ENCODE measurements at regions not wholly inside any gene's neighbourhood (a gene's known extent, or its start where the extent isn't known, plus 50 kb on each side); places are given as distances from the start of the nearest gene placed in this dataset.

DNA sequence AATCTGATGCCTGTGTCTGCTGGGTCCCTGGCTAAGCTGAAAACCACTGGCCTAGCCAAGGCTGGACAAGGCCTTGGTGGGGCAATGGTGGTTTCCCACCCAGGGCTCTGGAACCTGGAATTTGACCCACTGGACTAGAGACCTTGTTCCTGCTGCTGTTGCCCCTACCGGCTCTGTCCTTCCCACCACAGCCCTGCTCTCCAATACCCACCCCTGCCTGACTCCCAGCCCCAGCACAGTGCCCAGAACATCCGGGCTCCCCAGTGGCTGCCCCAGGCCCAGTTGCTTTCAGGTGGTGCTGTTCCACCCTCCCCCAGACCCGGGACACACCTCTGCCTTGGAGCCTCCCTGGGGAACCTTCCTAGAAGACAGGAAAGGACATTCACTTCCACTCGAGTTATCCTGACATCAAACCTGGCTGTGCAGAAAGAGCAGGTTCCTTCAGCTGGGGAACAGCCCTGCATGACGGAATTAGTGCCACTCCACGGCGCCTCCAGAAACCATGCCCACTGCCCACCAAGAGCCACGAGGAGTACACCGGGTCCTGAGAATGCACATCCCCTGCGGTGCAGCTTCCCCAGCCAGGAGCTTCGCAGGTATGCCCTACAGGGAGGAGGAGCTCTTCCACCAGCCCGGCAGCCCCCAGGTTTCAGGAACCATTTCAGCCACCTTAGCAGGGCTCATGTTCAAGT lies 152.8 kb downstream of the OAT start:
- Histone ChIP-seq H3K27ac (ENCODE audit: low read depth, low read length) (no peak overlapping the region), H3K9me3 (ENCODE audit: control insufficient read depth in 1 of 2, low read length in 2 of 2) (no peaks in the 10 kb centered on the region), H3K9ac (ENCODE audit: low read depth in 1 of 2, low read length in 2 of 2) (no peak overlapping the region), H3K4me1 (ENCODE audit: control insufficient read depth in 1 of 2, insufficient read depth in 2 of 2, low read length in 2 of 2) (no peaks in the 10 kb centered on the region), H3K4me3 (ENCODE audit: low read depth in 1 of 2, low read length in 2 of 2) (no peak overlapping the region), H3K27me3 (ENCODE audit: control insufficient read depth in 1 of 2, insufficient read depth in 2 of 2, low read length in 2 of 2) (no peaks in the 10 kb centered on the region), H3K36me3 (ENCODE audit: control insufficient read depth in 1 of 2, insufficient read depth in 2 of 2, low read length in 2 of 2) (no peaks in the 10 kb centered on the region)

DNA sequence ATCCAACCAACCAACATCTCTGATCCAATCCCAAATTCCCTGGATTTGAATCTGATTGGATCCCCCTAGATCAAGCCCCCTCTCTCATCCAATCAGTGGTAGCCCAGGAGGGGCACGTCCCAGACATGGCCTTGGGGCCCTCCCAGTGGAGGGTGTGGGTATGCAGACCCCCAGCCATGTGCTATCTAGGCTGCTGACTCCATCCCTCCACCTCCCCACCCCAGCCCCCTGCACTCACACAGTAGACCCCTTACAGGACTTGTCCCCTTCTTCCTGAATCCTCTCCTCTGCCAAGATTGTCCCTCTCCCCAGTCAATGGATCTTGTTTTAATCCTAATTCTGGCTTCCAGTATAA lies 153.4 kb downstream of the OAT start:
- no peaks in the 10 kb centered on the region for H3K36me3 ChIP-seq (ENCODE audit: control insufficient read depth in 1 of 2, insufficient read depth in 2 of 2, low read length in 2 of 2)

DNA sequence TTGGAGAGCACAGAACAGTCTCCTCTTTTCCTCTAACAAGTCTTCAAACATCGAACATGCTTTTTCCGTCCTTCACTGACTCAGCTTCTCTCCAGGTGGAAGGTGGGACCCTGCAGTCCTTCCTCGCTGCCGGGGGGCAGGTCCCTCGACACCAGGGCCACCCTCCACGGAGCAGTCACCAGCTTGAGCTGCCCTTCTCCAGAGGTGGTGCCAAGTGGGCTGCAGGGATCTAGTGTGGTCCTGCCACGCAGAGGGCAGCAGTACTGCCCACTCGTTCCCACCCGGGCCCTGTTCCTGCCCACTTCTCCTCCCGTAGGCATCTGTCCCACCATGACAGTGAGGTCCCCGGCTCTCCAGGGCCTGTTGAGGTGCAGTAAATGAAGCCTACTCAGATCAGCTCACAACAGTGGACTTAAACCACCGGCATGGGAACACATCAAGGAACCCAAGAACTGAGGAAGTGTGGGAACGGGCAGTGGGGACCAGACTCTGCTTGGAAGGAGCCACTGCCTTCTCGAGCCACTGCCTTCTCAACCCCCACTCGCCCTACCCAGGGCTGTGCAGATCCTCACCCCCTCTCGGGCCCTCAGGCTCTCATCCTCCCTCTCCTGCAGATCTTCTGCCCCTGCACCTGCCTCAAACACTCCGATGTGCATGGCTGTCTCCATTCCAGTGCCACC lies 153.9 kb downstream of the OAT start:
- Histone ChIP-seq H3K4me3 (ENCODE audit: low read depth in 1 of 2, low read length in 2 of 2) (no peak overlapping the region), H3K36me3 (ENCODE audit: control insufficient read depth in 1 of 2, insufficient read depth in 2 of 2, low read length in 2 of 2) (no peaks in the 10 kb centered on the region), H3K27ac (ENCODE audit: low read depth, low read length) (no peak overlapping the region), H3K27me3 (ENCODE audit: control insufficient read depth in 1 of 2, insufficient read depth in 2 of 2, low read length in 2 of 2) (no peaks in the 10 kb centered on the region), H3K4me1 (ENCODE audit: control insufficient read depth in 1 of 2, insufficient read depth in 2 of 2, low read length in 2 of 2) (no peaks in the 10 kb centered on the region), H3K9ac (ENCODE audit: low read depth in 1 of 2, low read length in 2 of 2) (no peak overlapping the region), H3K9me3 (ENCODE audit: control insufficient read depth in 1 of 2, low read length in 2 of 2) (no peaks in the 10 kb centered on the region)

More for the DNA sequence above, 153.4 kb downstream of the OAT start:
- Histone ChIP-seq H3K9ac (ENCODE audit: low read depth in 1 of 2, low read length in 2 of 2) (no peak overlapping the region), H3K27ac (ENCODE audit: low read depth, low read length) (no peak overlapping the region), H3K4me3 (ENCODE audit: low read depth in 1 of 2, low read length in 2 of 2) (no peak overlapping the region), H3K9me3 (ENCODE audit: control insufficient read depth in 1 of 2, low read length in 2 of 2) (no peaks in the 10 kb centered on the region), H3K27me3 (ENCODE audit: control insufficient read depth in 1 of 2, insufficient read depth in 2 of 2, low read length in 2 of 2) (no peaks in the 10 kb centered on the region), H3K4me1 (ENCODE audit: control insufficient read depth in 1 of 2, insufficient read depth in 2 of 2, low read length in 2 of 2) (no peaks in the 10 kb centered on the region)

DNA sequence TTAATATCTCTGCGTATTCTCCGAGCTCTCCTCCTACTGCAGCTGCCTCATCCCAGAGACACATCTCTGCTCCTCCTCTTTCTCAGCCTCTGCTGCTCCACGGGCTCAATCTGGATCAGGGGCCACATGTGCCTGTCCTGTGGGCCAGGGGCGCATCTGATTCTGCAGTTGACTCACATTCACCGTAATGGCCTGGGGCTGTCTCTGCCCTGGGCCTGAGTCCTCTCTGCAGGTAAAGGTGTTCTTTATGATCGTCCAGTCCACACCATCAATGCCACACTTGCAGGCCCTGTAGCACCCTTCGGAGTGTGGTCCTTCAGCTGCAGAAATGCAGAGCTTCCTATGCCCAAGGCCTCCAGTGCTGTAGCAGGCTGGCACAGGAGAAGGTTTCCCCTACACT lies 154.5 kb downstream of the OAT start:
- no peak overlapping the region for H3K27ac ChIP-seq (ENCODE audit: low read depth, low read length)
- no peaks in the 10 kb centered on the region for H3K9me3 ChIP-seq (ENCODE audit: control insufficient read depth in 1 of 2, low read length in 2 of 2)
- no peaks in the 10 kb centered on the region for H3K36me3 ChIP-seq (ENCODE audit: control insufficient read depth in 1 of 2, insufficient read depth in 2 of 2, low read length in 2 of 2)
- no peak overlapping the region for H3K4me3 ChIP-seq (ENCODE audit: low read depth in 1 of 2, low read length in 2 of 2)
- H3K9ac ChIP-seq (ENCODE audit: low read depth in 1 of 2, low read length in 2 of 2) = no peak overlapping the region
- no peaks in the 10 kb centered on the region for H3K27me3 ChIP-seq (ENCODE audit: control insufficient read depth in 1 of 2, insufficient read depth in 2 of 2, low read length in 2 of 2)
- no peaks in the 10 kb centered on the region for H3K4me1 ChIP-seq (ENCODE audit: control insufficient read depth in 1 of 2, insufficient read depth in 2 of 2, low read length in 2 of 2)

DNA sequence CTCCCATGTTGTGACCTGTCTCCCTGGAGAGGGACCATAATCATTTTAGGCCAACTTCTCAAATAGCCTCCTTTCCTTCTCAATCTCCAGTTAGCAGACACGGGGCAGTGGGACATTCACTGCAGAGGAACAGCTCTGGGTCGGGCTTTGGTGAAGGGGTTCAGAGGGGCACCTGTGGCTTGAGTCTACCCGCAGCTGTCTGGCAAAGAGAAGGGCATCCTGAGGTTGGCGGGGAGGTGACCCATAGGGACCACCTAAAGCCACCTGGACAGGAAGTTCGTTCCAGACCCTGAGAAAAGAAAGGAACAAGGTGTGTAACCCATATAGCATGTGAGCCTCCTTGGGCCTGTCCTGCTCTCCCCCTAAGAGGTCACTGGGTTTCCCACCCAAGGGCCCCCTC lies 155.0 kb downstream of the OAT start:
- no peak overlapping the region for H3K4me3 ChIP-seq (ENCODE audit: low read depth in 1 of 2, low read length in 2 of 2)
- H3K27me3 ChIP-seq (ENCODE audit: control insufficient read depth in 1 of 2, insufficient read depth in 2 of 2, low read length in 2 of 2) = no peaks in the 10 kb centered on the region
- H3K36me3 ChIP-seq (ENCODE audit: control insufficient read depth in 1 of 2, insufficient read depth in 2 of 2, low read length in 2 of 2) = no peaks in the 10 kb centered on the region
- no peak overlapping the region for H3K9ac ChIP-seq (ENCODE audit: low read depth in 1 of 2, low read length in 2 of 2)
- no peaks in the 10 kb centered on the region for H3K4me1 ChIP-seq (ENCODE audit: control insufficient read depth in 1 of 2, insufficient read depth in 2 of 2, low read length in 2 of 2)
- H3K27ac ChIP-seq (ENCODE audit: low read depth, low read length) = no peak overlapping the region
- no peaks in the 10 kb centered on the region for H3K9me3 ChIP-seq (ENCODE audit: control insufficient read depth in 1 of 2, low read length in 2 of 2)

DNA sequence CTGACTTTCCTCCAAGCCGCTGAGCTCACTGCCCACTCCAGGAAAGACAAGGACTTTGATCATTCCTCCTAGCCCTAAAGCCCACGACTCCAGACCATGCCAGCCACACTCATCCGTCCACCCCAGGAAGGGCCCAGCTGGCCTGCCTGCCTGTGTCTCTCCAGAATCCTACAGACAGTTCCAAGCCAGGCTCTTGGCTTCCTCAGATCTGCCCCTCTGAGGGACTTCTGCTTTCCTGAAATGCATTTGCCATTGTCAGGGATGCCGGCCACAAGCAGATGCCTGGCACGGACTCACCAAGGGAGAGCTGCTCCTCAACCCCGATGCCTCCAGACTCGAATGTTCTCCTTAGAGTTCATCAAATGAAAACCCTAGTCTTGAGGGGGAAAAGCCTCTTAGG lies 155.8 kb downstream of the OAT start:
- no peaks in the 10 kb centered on the region for H3K36me3 ChIP-seq (ENCODE audit: control insufficient read depth in 1 of 2, insufficient read depth in 2 of 2, low read length in 2 of 2)
- H3K9me3 ChIP-seq (ENCODE audit: control insufficient read depth in 1 of 2, low read length in 2 of 2) = no peaks in the 10 kb centered on the region
- H3K9ac ChIP-seq (ENCODE audit: low read depth in 1 of 2, low read length in 2 of 2) = no peak overlapping the region
- H3K4me3 ChIP-seq (ENCODE audit: low read depth in 1 of 2, low read length in 2 of 2) = no peak overlapping the region
- no peaks in the 10 kb centered on the region for H3K27me3 ChIP-seq (ENCODE audit: control insufficient read depth in 1 of 2, insufficient read depth in 2 of 2, low read length in 2 of 2)
- no peak overlapping the region for H3K27ac ChIP-seq (ENCODE audit: low read depth, low read length)
- H3K4me1 ChIP-seq (ENCODE audit: control insufficient read depth in 1 of 2, insufficient read depth in 2 of 2, low read length in 2 of 2) = no peaks in the 10 kb centered on the region

DNA sequence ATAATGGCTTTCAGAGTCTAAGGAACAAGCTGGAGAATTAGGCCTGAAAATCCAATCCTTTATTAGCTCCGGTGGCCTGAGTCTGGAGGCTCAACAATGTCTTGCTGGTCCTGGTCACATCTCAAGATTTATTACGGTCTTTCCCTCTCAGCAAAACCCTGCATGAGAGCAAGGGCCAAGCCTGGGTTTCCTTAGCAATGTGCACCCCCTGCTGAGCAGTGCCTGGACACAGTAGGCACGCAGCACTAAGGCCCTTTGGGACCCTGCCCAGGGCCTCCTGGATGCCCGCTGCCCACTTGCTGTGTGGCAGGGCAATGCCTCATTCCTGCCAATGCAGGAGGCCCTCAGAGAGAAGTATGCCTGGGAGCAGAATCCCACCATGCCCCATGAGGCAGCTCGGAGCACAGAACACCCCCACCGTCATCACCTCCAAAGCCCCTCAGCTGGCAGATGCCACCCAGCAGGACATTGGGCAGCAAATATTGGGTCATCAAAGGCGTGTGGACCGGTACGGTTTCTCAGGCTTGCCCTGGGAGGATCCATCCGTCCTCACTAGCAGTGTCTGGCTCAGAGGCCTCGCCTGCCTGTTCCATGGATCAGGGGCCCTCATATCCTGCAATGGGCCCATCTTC lies 156.4 kb downstream of the OAT start:
- Histone ChIP-seq H3K4me3 (ENCODE audit: low read depth in 1 of 2, low read length in 2 of 2) (no peak overlapping the region), H3K9me3 (ENCODE audit: control insufficient read depth in 1 of 2, low read length in 2 of 2) (no peaks in the 10 kb centered on the region), H3K36me3 (ENCODE audit: control insufficient read depth in 1 of 2, insufficient read depth in 2 of 2, low read length in 2 of 2) (no peaks in the 10 kb centered on the region), H3K4me1 (ENCODE audit: control insufficient read depth in 1 of 2, insufficient read depth in 2 of 2, low read length in 2 of 2) (no peaks in the 10 kb centered on the region), H3K27me3 (ENCODE audit: control insufficient read depth in 1 of 2, insufficient read depth in 2 of 2, low read length in 2 of 2) (no peaks in the 10 kb centered on the region), H3K9ac (ENCODE audit: low read depth in 1 of 2, low read length in 2 of 2) (no peak overlapping the region), H3K27ac (ENCODE audit: low read depth, low read length) (no peak overlapping the region)

DNA sequence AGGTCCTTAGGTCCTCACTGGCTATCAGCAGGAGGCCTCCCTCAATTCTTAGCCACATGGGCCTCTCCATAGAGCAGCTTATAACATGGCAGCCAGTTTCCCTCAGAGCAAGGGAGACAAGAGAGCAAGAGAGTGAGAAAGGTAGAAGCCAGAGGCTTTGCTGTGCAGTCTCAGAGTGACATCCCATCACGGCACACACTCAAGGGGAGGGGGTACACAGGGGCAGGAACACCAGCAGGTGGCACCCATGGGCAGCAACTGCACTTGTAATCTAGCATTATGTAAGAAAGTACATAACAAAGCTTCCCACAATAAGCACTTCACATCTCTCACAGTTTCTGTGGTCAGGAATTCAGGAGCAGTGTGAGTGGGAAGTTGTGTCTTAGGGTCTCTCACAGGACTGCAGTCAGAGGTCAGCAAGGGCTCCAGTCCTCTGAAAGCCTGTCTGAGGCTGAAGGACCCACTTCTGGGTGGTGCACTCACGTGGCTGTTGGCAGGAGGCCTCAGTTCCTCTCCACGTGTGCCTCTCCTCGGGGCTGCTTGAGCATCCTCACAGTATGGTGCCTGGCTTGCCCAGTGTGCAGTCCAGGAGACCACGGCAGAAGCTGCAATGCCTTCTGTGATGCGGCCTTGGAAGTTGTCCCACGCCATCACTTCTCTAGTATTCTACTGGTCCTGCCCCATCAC lies 159.4 kb downstream of the OAT start:
- Histone ChIP-seq H3K4me1 (ENCODE audit: control insufficient read depth in 1 of 2, insufficient read depth in 2 of 2, low read length in 2 of 2) (no peaks in the 10 kb centered on the region), H3K9me3 (ENCODE audit: control insufficient read depth in 1 of 2, low read length in 2 of 2) (no peaks in the 10 kb centered on the region), H3K27me3 (ENCODE audit: control insufficient read depth in 1 of 2, insufficient read depth in 2 of 2, low read length in 2 of 2) (no peaks in the 10 kb centered on the region), H3K4me3 (ENCODE audit: low read depth in 1 of 2, low read length in 2 of 2) (no peak overlapping the region), H3K9ac (ENCODE audit: low read depth in 1 of 2, low read length in 2 of 2) (no peak overlapping the region), H3K36me3 (ENCODE audit: control insufficient read depth in 1 of 2, insufficient read depth in 2 of 2, low read length in 2 of 2) (no peaks in the 10 kb centered on the region), H3K27ac (ENCODE audit: low read depth, low read length) (no peak overlapping the region)

DNA sequence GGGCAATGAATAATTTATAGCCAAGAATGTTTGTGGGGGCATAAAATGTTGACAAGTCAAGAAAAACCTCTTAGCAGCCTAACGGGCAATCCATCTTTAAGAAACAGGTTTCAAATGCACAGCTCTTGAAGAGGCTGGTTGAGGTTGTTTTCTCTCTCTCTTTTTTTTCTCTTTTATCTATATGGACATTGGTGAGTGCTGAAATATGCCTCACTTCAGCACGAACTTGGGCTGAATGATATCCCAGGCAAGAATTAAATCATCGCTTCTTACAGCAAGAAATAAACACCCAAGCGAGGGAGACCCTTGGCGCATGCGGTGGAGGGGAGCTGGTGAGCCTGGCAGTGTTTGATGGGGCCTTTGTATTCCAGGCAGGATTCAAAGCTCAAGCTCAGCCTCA lies 160.9 kb downstream of the OAT start:
- no peak overlapping the region for H3K4me3 ChIP-seq (ENCODE audit: low read depth in 1 of 2, low read length in 2 of 2)
- H3K9me3 ChIP-seq (ENCODE audit: control insufficient read depth in 1 of 2, low read length in 2 of 2) = no peaks in the 10 kb centered on the region
- H3K4me1 ChIP-seq (ENCODE audit: control insufficient read depth in 1 of 2, insufficient read depth in 2 of 2, low read length in 2 of 2) = no peaks in the 10 kb centered on the region
- no peaks in the 10 kb centered on the region for H3K36me3 ChIP-seq (ENCODE audit: control insufficient read depth in 1 of 2, insufficient read depth in 2 of 2, low read length in 2 of 2)
- H3K27me3 ChIP-seq (ENCODE audit: control insufficient read depth in 1 of 2, insufficient read depth in 2 of 2, low read length in 2 of 2) = no peaks in the 10 kb centered on the region
- no peak overlapping the region for H3K27ac ChIP-seq (ENCODE audit: low read depth, low read length)
- H3K9ac ChIP-seq (ENCODE audit: low read depth in 1 of 2, low read length in 2 of 2) = no peak overlapping the region

DNA sequence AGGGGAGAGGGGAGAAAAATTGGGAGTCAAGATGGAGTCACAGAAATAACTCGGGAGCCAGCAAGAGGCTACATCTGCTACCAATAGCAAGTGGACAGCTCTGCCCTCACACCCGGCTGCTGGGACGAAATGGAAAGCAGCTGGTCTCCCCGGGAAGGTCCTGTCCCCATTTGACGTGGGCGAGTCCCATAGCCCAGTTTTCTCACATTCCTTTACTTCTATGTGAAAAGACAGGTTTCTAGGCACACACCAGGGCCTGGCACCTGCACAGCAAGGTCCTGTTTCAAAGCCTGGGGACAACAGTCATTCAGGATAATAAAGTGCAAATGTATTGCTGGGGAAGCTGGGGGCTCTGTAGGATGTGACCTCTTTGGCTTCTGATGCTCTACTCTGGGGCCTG lies 162.6 kb downstream of the OAT start:
- H3K4me1 ChIP-seq (ENCODE audit: control insufficient read depth in 1 of 2, insufficient read depth in 2 of 2, low read length in 2 of 2) = peaks cover 0 to 3% of the 10 kb centered on the region in 2 donors
- H3K36me3 ChIP-seq (ENCODE audit: control insufficient read depth in 1 of 2, insufficient read depth in 2 of 2, low read length in 2 of 2) = no peaks in the 10 kb centered on the region
- no peak overlapping the region for H3K9ac ChIP-seq (ENCODE audit: low read depth in 1 of 2, low read length in 2 of 2)
- H3K27ac ChIP-seq (ENCODE audit: low read depth, low read length) = no peak overlapping the region
- no peak overlapping the region for H3K4me3 ChIP-seq (ENCODE audit: low read depth in 1 of 2, low read length in 2 of 2)
- H3K27me3 ChIP-seq (ENCODE audit: control insufficient read depth in 1 of 2, insufficient read depth in 2 of 2, low read length in 2 of 2) = no peaks in the 10 kb centered on the region
- H3K9me3 ChIP-seq (ENCODE audit: control insufficient read depth in 1 of 2, low read length in 2 of 2) = no peaks in the 10 kb centered on the region
